ENCODE measurements at regions not wholly inside any gene's neighbourhood (a gene's known extent, or its start where the extent isn't known, plus 50 kb on each side); places are given as distances from the start of the nearest gene placed in this dataset.

- ATAC-seq (no peak), DNase-seq (ENCODE audit: low spot score) (no peak)
- intact Hi-C loops (cut with DNase I), result no loop called here
Observed at GRCh38 chr9:75628952-75629351, 261.5 kb upstream of the PCSK5 start.

GRCh38 chr9:75633451-75634057 lies 256.9 kb upstream of the PCSK5 start:
- intact Hi-C loops (cut with DNase I), result no loop called here

GRCh38 chr9:75636427-75637045 lies 253.9 kb upstream of the PCSK5 start:
- ATAC-seq, result no peak
- no peak for DNase-seq (ENCODE audit: low spot score)
- intact Hi-C loops (cut with DNase I), result no loop called here

More at GRCh38 chr9:75633451-75634057, 256.9 kb upstream of the PCSK5 start:
- no peak for ATAC-seq
- no peak for DNase-seq (ENCODE audit: low spot score)

- DNase-seq (ENCODE audit: low spot score) (no peak), ATAC-seq (no peak)
- intact Hi-C loops (cut with DNase I), result no loop called here
Observed at GRCh38 chr9:75639971-75640610, 250.4 kb upstream of the PCSK5 start.

- ATAC-seq (no peak), DNase-seq (ENCODE audit: low spot score) (no peak)
- intact Hi-C loops (cut with DNase I), result no loop called here
Observed at GRCh38 chr9:75642522-75642921, 248.0 kb upstream of the PCSK5 start.

GRCh38 chr9:75644649-75645048 lies 245.8 kb upstream of the PCSK5 start:
- intact Hi-C loops (cut with DNase I), result no loop called here
- ATAC-seq, result no peak

GRCh38 chr9:75648034-75648433 lies 242.4 kb upstream of the PCSK5 start:
- intact Hi-C loops (cut with DNase I), result no loop called here
- DNase-seq (ENCODE audit: low spot score) (no peak), ATAC-seq (no peak)

More at GRCh38 chr9:75644649-75645048, 245.8 kb upstream of the PCSK5 start:
- DNase-seq (ENCODE audit: low spot score), result no peak

GRCh38 chr9:75649060-75649459 lies 241.4 kb upstream of the PCSK5 start:
- ATAC-seq (no peak), DNase-seq (ENCODE audit: low spot score) (no peak)
- intact Hi-C loops (cut with DNase I), result no loop called here

GRCh38 chr9:75651709-75652108 lies 238.8 kb upstream of the PCSK5 start:
- ATAC-seq, result no peak
- intact Hi-C loops (cut with DNase I), result no loop called here
- no peak for DNase-seq (ENCODE audit: low spot score)

GRCh38 chr9:75653335-75653734 lies 237.1 kb upstream of the PCSK5 start:
- DNase-seq (ENCODE audit: low spot score), result no peak
- no peak for ATAC-seq
- intact Hi-C loops (cut with DNase I), result no loop called here

- no peak for ATAC-seq
- intact Hi-C loops (cut with DNase I), result no loop called here
- DNase-seq (ENCODE audit: low spot score), result no peak
Observed at GRCh38 chr9:75653750-75654149, 236.7 kb upstream of the PCSK5 start.

- ATAC-seq (no peak), DNase-seq (ENCODE audit: low spot score) (no peak)
- intact Hi-C loops (cut with DNase I), result no loop called here
Observed at GRCh38 chr9:75657015-75657414, 233.5 kb upstream of the PCSK5 start.

- intact Hi-C loops (cut with DNase I), result no loop called here
- ATAC-seq (no peak), DNase-seq (ENCODE audit: low spot score) (no peak)
Observed at GRCh38 chr9:75658301-75658905, 232.1 kb upstream of the PCSK5 start.

- intact Hi-C loops (cut with DNase I), result no loop called here
- ATAC-seq (no peak), DNase-seq (ENCODE audit: low spot score) (no peak)
Observed at GRCh38 chr9:75664597-75664996, 225.9 kb upstream of the PCSK5 start.

- no peak for DNase-seq (ENCODE audit: low spot score)
- intact Hi-C loops (cut with DNase I), result no loop called here
- ATAC-seq, result no peak
Observed at GRCh38 chr9:75666856-75667554, 223.5 kb upstream of the PCSK5 start.

- intact Hi-C loops (cut with DNase I), result no loop called here
- no peak for DNase-seq (ENCODE audit: low spot score)
- no peak for ATAC-seq
Observed at GRCh38 chr9:75669721-75670120, 220.8 kb upstream of the PCSK5 start.

- intact Hi-C loops (cut with DNase I), result no loop called here
- DNase-seq (ENCODE audit: low spot score) (no peak), ATAC-seq (no peak)
Observed at GRCh38 chr9:75671354-75671753, 219.1 kb upstream of the PCSK5 start.

- no peak for DNase-seq (ENCODE audit: low spot score)
- intact Hi-C loops (cut with DNase I), result no loop called here
- no peak for ATAC-seq
Observed at GRCh38 chr9:75672478-75672877, 218.0 kb upstream of the PCSK5 start.

GRCh38 chr9:75683591-75683990 lies 206.9 kb upstream of the PCSK5 start:
- ATAC-seq, result no peak
- intact Hi-C loops (cut with DNase I), result no loop called here
- DNase-seq (ENCODE audit: low spot score), result no peak

- ATAC-seq, result no peak
- DNase-seq (ENCODE audit: low spot score), result no peak
- intact Hi-C loops (cut with DNase I), result no loop called here
Observed at GRCh38 chr9:75685062-75685461, 205.4 kb upstream of the PCSK5 start.

Measured in sciatic nerve (tissue), 2 donors.